Stimulated activated naive CD4-positive, alpha-beta T cell (primary cell): ENCODE measurements at regions not wholly inside any gene's neighbourhood (a gene's known extent, or its start where the extent isn't known, plus 50 kb on each side); places are given as distances from the start of the nearest gene placed in this dataset.

Experiments used
- DNase-seq, 6 experiments: peaks; one replicate each; lab custom pipeline; 2025; lab: John Stamatoyannopoulos, UW

DNA sequence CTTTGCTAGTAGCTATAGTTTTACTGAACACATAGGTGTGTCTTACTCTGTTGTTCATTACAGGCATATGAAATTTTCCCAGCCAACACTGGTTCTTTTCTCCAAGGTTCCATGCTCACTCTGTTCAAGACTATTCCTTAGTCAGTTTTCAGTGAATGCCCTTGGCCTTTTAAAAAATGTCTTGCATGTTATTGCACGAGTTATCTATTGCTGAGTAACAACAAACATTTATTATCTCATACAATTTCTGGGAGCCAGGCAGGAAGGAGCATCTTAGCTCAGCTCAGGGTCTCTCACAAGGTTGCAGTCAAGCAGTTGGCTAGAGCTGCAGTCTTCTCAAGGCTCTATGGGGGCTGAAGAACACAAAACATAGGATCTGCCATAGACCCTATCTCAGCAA is 223.5 kb downstream of the BTG1 start:
- DNase-seq = no peak

GRCh38 chr12:91921555-91921954 is 224.1 kb downstream of the BTG1 start:
- DNase-seq = no peak

DNA sequence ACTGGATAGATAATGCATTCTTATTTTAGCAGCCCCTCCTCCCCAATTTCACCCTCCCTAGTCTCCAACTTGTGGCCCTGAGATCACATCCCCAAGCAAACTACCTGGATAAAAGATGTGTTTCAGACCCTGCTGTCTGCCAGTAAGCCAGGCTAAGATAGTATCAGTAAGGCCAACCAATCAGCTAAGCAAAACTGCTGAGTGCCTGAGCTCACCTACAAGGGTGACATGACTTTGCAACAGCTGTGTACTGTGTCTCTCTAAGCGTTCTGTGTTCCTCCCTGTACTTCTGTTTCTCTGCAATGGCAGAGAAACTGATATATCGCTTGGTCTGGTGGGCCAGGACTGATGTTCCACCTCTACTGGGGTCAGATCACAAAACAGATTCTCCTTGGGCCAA is 224.9 kb downstream of the BTG1 start:
- no peak for DNase-seq

- DNase-seq = no peak
These were observed 225.4 kb downstream of the BTG1 start for GRCh38 chr12:91920276-91920675.

GRCh38 chr12:91918431-91918830 is 227.2 kb downstream of the BTG1 start:
- DNase-seq = no peak

- DNase-seq = no peak
These were observed 230.9 kb downstream of the BTG1 start for GRCh38 chr12:91914701-91915100.

DNA sequence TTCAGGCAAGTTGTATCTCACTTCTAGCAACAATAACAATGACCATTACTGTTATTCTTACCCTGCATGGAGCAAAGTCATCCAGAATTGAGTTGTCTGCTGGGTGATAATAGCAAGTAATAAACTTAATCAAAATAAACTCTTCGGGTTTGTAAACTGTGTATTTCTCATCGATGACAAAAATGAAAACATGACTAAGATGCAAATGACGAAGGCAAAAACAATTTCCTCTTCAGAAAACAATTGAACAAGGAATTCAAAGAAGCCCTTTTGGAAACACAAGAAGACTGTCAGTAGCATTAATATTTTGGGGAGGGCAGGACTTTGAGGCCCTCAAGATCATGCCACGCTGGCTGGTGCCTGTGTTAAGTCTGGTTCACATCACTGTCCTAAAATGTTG is 232.0 kb downstream of the BTG1 start:
- DNase-seq = no peak

DNA sequence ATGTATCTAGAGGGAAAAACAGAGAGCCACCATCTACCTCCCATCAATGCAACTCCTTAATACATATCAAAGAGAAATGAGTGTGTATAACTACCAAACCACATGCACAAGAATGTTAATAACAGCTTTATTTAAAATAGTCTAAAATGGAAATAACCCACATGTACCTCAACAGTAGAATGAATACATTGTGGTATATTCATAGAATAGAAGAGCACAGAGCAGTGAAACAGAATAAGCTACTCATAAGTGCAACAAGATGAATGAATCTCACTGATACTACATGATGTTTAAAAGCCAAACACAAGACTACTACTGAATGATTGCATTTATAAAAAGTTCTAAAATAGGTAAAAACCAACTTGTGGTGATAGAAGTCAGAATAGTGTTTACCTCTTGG is 232.5 kb downstream of the BTG1 start:
- DNase-seq = no peak

GRCh38 chr12:91912178-91912577 is 233.5 kb downstream of the BTG1 start:
- no peak for DNase-seq

- DNase-seq = peak in 1 of 6 experiments; percentile 9
These were observed 234.7 kb downstream of the BTG1 start for GRCh38 chr12:91910871-91911388.

GRCh38 chr12:91902860-91903683 is 242.6 kb downstream of the BTG1 start:
- DNase-seq = no peak

DNA sequence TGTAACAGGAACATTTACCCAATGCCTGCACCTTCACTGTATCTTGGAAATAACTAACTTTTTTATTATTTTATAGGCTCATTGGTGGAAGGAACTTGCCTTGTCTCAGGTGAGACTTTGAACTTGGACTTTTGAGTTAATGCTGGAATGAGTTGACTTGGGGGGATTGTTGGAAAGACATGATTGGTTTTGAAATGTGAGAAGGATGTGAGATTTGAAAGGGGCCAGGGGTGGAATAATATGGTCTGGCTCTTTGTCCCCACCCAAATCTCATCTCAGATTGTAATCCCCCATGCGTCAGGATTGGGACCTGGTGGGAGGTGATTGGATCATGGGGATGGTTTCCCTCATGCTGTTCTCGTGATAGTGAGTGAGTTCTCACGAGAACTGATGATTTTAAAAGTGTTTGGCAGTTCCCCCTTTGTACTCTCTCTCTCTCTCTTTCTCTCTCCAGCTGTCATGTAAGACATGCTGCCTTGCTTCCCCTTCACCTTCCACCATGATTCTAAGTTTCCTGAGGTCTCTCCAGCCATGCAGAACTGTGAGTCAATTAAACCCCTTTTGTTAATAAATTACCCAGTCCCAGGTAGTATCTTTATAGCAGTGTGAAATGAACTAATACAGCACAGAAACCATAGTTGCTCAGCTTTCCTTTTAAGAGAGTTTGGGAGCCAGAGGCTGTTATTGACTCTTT is 244.1 kb downstream of the BTG1 start:
- no peak for DNase-seq

DNA sequence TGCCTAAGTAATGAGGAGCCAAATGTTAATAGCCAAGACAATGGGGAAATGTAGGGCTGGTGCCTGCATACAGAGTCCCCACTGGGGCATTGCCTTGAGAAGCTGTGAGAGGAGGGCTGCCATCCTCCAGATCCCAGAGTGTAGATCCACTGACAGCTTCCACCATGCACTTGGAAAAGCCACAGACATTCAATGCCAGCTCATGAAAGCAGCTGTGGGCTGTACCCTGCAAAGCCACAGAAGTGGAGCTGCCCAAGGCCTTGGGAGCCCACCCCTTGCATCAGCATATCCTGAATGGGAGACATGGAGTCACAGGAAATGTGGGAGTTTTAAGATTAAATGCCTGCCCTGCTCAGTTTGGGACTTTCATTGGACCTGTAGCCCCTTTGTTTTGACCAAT is 244.7 kb downstream of the BTG1 start:
- DNase-seq = no peak

- DNase-seq = no peak
These were observed 246.6 kb downstream of the BTG1 start for GRCh38 chr12:91899056-91899455.

DNA sequence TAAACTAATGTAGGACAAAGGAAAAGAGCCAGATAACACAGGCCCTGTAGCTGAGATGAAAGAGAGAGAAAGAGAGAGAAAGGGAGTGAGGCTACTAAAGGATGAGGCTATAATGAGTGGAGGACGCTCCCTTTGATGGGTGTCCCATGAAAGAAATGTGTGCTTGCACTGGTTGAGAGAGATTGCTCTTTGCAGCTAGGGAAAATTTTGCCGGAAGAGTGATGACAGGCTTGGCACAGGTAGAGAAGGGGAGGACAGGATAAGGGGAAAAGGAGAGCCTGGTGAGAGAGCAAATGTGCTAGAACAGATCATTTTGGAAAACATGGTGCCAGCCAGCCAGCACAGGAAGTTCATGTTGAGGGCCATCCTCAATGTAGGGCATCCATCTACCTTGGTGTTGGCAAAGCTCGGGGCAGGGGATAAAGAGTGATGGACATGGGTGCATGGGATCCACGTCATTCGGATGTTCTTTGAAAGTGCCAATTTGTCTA is 248.6 kb downstream of the BTG1 start:
- no peak for DNase-seq

DNA sequence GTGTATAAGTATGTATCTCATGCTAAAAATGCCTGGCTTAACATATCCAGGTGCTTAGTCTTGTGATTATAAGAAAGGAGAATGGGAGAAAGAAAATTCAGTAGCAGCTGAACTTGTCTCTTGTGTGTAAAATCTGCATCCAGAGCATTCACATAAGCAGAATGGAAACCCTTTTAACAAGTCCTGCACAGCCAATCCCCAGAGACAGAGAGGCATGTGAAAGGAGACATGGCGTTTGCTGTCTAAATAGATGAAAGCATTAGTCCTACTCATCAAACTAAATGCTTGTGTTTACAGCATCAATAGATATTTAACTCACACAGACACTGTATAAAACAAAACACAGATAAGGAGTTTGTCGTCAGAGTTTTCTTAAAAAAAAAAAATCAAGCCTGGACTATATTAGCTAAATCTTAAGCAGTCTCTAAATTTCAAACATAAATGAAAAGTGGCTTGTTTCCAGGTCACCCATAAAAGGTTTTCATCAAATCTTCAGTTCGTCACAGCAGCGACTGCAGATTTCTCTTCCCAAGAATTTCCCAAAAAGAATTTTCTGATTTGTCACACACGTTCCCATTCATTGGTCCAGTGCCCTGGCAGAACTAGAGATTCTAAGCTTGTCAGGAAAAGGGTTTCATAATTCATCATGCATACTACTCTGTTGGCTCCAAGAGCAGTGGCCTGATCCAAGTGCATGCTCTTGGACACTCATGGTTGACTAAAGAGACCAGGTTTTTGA is 249.2 kb downstream of the BTG1 start:
- DNase-seq = no peak

DNA sequence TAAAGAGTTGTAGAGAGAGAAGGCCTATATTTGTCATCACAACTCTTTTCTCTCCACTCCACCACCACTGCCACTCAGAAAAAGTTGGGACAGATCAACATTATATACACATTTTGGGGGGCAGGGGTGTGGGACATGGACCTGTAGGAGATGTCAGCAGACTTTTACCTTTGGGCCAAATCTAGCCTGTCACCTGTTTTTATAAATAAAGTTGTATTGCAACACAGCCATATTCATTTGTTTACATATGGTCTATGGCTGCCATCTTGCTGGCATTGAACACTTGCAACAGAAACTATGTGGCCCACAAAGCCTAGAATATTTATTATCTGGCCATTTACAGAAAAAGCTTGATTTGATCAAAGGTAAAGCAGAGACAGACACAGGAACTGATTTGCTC is 250.7 kb downstream of the BTG1 start:
- no peak for DNase-seq

GRCh38 chr12:91893476-91893875 is 252.2 kb downstream of the BTG1 start:
- DNase-seq = no peak

GRCh38 chr12:91892081-91892855 is 253.4 kb downstream of the BTG1 start:
- DNase-seq = no peak

GRCh38 chr12:91890742-91891141 is 254.9 kb downstream of the BTG1 start:
- no peak for DNase-seq

DNA sequence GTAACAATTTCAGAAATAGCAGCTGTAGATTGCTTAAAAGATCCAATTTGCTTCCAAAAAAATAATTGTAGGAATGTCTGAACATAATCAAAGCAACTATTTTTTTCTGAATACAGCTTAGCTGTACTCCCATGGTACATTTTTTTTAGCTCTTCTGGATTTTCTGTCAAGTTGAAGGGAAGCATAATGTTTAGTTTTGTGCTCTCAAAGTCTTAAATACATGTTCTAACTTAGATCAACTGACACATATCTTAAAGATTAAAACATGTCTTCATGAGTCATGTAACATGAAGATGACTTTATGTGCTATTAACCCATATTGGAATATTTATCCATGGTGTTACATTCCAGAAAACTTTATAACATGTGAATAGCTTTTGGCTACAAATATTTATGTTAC is 255.7 kb downstream of the BTG1 start:
- DNase-seq = no peak

DNA sequence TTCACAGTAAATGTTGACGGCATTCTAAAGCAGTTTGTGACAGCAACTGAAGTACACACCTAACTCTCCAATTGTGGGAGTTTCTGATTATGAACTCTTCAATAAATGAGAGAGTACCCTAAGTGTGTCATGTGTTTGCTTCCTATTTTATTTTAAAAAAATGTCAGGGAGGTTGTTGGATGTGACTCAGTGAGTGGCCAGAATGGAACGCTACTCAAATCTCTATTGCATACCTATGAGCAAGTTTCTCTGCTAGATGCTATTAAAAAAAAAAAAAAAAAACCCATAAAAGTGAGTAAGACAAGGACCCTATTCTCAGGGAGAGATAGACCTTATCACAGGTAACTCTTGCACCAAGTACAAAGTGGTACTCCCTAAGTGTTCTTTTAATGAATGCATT is 256.6 kb downstream of the BTG1 start:
- no peak for DNase-seq
